ENCODE measurements at regions not wholly inside any gene's neighbourhood (a gene's known extent, or its start where the extent isn't known, plus 50 kb on each side); places are given as distances from the start of the nearest gene placed in this dataset.

DNA sequence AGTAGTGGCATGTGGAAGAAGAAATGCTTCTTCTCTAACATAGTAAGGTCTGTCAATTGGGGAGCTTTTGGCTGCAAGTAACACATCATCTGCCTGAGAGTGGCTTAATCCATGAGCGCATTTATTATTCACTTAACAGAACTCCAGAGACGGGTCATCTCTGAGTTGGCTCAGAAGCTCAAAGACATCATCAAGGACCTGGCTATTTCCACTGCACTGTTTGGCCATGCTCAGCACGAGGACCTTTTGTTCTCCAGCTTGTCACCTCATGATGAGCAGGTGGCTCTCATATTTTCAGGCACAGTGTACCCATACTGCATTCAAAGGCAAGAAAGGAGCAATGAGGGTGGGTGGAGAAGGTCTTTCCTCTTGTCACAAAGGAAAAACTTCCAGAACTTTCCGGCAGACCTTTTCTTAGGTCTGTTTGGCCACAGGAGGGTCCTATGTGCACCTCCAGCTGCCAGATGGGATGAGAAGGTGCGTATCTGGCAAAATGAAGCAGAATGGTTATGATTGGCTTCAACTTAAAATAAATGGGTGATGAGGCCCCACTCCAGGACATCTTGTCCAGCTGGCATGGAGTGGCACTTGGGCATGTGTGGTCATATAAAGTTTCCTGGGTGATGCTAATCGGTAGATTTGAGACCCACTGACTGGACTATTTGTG is 55.6 kb upstream of the SHH start:
- DNase-seq (ENCODE audit: low read depth): no peak

DNA sequence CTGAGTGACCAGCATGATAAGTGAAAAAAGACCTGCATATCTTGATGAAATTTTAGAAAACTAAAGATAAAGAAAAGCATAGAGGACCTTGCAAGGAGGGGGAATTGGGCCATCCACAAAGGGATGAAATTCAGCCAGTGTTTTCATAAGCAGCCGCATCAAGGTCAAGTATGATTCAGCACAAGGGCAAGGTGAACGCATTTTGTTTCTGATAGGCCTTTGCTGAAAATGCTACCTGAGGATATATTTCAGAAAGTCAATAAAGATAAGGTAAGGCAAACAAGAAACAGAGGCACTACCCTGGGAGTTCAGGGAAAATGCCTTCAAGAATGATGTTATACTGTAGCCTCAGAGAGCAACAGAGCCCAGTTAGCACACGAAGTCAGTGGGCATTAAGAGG is 55.0 kb upstream of the SHH start:
- no peak for DNase-seq (ENCODE audit: low read depth)

DNA sequence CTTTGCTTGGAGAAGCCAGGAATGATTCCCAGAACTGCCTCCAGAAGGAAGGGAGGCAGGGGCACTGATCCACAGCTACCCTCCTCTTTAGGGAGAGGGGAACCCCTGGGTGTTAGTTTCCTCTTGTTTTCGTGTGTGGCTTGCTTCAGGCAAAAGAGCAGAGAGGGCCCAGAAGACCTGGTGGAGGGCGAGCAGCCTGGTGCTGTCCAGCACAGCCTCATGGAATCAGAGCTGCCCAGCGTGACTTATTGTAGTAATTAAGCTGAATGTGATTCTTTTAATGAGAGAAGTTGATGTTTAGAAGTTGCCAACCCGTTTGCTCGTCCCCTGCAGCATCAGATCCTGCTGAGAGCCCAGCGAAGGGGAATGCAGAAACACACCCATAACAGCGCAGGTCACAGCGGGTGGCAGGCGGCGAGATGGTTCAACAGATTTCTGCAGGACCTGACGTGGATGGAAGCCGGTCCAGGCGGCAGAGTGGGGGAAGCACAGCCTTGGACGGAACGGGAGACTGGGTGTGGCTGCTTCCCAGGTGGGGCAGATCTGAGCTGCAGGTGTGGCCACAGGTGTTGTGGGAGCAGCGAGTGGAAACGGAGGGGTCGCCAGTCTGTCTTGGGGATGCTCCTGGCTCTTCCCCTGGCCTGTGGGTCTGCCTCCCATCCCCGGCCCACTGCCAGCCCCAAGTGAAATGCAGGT is 53.7 kb upstream of the SHH start:
- no peak for DNase-seq (ENCODE audit: low read depth)

DNA sequence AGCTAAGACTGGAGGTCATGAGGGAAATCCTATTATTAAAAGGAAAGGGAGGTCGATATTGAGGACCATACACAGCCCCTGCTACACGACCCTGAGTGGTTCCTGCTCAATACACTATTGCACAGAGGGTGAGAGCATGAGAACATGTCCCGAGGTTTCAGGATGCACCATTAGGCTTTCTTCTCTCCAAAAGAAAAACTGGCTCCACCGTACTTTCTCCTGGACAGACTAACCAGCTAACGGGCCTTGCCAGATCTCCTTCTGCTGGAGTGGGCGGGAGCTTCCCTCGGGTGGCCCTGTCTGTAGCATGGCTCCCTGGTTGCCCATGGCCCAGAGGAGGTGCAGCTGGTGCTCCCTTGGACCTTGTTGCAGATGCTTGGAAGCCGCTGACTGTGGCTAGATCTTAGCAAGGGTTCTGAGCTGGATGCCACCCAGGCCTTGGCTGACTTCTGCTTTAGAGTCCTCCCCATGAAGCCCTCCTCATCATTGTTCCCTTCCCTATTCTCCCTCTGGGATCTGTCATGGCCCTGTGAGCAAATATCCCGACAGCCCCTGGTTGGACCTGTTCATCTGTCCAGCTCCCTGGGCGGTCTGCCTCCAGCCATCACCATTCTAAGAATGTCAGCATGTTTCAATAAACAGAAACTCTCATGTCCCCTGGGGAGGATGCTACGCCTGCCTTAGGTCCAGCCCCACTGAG is 52.9 kb upstream of the SHH start:
- no peak for DNase-seq (ENCODE audit: low read depth)

DNA sequence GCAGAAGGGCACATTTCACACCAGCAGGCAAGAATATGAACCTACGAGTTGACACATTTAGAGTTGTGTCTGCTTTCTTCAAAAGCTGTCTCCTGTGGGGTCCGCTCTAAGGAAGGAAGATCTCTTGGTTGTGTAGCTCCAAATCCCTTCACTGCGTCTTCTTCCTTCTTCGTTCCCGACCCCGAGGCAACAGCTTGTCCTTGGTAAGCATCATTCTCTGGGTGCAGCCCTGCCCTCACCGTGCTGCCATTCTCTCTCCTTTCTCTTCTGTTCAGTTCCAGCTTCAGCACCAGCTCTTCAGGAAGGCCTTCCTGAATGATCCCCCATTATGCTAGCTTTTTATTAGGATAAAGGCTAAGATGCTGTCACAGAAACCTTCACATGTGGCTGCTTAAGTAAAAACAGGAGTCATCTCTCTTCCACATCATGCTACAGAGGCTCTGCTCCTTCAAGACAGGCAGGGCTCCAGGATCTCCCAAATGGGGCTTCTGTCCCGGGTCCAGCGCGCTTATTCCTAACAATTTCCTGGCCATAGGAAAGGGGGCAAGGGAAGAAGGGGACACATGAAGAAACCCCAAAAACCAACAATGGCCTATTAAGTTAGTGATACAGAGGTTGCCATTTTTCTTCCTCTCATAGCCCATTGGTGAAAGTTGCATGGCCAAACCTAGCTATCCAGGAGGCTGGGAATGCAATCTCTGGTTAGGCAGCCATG is 52.2 kb upstream of the SHH start:
- no peak for DNase-seq (ENCODE audit: low read depth)

DNA sequence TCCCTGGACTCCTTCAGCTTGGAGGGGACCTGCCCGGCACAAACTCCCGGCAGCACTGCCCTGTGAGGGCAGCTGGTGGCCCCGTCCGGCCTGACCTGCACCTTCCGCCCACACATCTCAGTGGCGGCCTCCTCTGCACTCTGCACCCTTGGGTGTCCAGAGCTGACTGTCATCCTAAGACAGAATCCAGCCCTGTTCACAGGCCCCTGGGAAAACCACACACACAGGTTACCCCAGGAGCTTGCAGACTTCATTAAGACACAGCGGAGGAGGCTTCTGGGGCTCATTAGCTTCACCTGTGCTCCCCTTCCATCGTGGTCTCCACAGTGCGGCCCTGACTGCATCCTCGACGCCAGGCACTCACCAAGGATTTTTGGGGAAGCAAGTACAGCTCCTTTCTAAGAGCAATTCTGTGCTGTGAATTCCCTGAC is 51.5 kb upstream of the SHH start:
- DNase-seq (ENCODE audit: low read depth): no peak

DNA sequence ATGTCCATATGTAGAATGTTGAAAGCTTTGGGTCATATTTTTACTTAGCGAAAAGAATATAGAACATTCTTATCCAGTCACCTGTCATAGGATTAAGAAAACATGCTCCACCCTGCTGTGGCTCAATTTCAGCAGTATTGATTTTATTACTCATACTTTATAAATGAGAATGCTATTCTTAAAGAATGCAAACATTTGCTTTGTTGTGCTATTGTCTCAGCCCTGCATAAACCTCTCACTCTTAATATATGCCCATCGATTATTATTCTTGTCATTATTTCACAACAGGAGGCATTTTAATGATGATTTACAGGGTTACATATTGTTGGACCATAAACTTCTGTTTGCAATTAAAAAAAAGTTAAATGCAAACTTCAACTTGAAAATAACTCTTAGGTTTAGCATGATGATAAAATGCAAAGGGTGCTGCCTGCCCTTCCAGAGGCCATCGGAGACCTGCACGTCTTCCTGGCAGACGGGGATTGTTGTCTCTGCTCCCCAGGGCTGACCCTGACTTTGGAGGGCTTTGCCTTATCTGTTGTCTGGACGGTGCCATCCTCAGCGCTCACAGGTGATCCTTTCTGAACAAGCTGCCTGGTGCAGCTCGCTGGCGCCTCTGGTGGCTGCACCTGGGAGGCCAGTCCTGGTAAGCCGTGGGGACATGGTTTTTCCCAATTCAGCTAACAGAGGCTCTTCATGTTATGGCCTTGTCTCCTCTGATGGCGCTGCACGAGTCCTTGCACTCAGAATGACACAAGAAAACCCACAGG is 50.0 kb upstream of the SHH start:
- DNase-seq (ENCODE audit: low read depth): no peak

Measured in iris pigment epithelial cell (primary cell).